GM23248 (cell line): ENCODE measurements at regions not wholly inside any gene's neighbourhood (a gene's known extent, or its start where the extent isn't known, plus 50 kb on each side); places are given as distances from the start of the nearest gene placed in this dataset.

Experiments used
- DNase-seq: peaks from one replicate; pipeline ENCODE4 v3.0.0-alpha.2; 2015
- H2AFZ ChIP-seq: fragments of 200-600 bp; sonication (generic); 2 replicates; pipeline ENCODE4 v1.6.1; 2016; ENCODE audit warnings: antibody characterized with exemption
- H3F3A ChIP-seq: fragments of 200-600 bp; sonication (generic); 2 replicates; pipeline ENCODE4 v1.6.1; 2016; ENCODE audit warnings: mild to moderate bottlenecking, antibody characterized with exemption, mixed run types; ENCODE audit not compliant: insufficient read depth
- H3K27ac ChIP-seq: fragments of 200-600 bp; sonication (generic); 2 replicates; pipeline ENCODE4 v1.5.1; 2016; ENCODE audit warnings: mild to moderate bottlenecking
- H3K27me3 ChIP-seq: fragments of 200-600 bp; sonication (generic); replicated peaks from 2 replicates; pipeline ENCODE4 v1.6.1; 2016; ENCODE audit warnings: mild to moderate bottlenecking; ENCODE audit not compliant: insufficient read depth
- H3K36me3 ChIP-seq: fragments of 200-600 bp; sonication (generic); 2 replicates; pipeline ENCODE4 v1.6.1; 2016; ENCODE audit warnings: low read depth, mild to moderate bottlenecking
- H3K4me1 ChIP-seq: fragments of 200-600 bp; sonication (generic); 2 replicates; pipeline ENCODE4 v1.6.1; 2016; ENCODE audit warnings: mild to moderate bottlenecking; ENCODE audit not compliant: insufficient read depth
- H3K4me2 ChIP-seq: fragments of 200-600 bp; sonication (generic); one replicate; pipeline ENCODE4 v1.6.1; 2016; ENCODE audit warnings: mild to moderate bottlenecking; ENCODE audit not compliant: unreplicated experiment
- H3K4me3 ChIP-seq: fragments of 200-600 bp; sonication (generic); 2 replicates; pipeline ENCODE4 v1.5.1; 2016; ENCODE audit warnings: mild to moderate bottlenecking
- H3K79me2 ChIP-seq: fragments of 200-600 bp; sonication (generic); 2 replicates; pipeline ENCODE4 v1.6.1; 2016; ENCODE audit warnings: mild to moderate bottlenecking; ENCODE audit not compliant: insufficient read depth
- H3K9ac ChIP-seq: fragments of 200-600 bp; sonication (generic); 2 replicates; pipeline ENCODE4 v1.6.1; 2016; ENCODE audit warnings: mild to moderate bottlenecking
- H3K9me2 ChIP-seq: fragments of 200-600 bp; sonication (generic); 2 replicates; pipeline ENCODE4 v1.6.1; 2016; ENCODE audit warnings: mixed run types, mild to moderate bottlenecking, moderate library complexity; ENCODE audit not compliant: insufficient read depth
- H3K9me3 ChIP-seq: fragments of 200-600 bp; sonication (generic); one replicate; pipeline ENCODE4 v1.6.1; 2017; ENCODE audit warnings: low read depth
- H4K20me1 ChIP-seq: fragments of 200-600 bp; sonication (generic); 2 replicates; pipeline ENCODE4 v1.6.0; 2016; ENCODE audit not compliant: insufficient read depth
- EZH2 ChIP-seq: fragments of 200-600 bp; sonication (generic); IDR thresholded peaks from 2 replicates; pipeline ENCODE4 v1.6.1; 2018; ENCODE audit warnings: antibody characterized with exemption, mild to moderate bottlenecking; ENCODE audit not compliant: insufficient read depth, poor library complexity, severe bottlenecking
- EZH2phosphoT487 ChIP-seq: fragments of 200-600 bp; sonication (generic); IDR thresholded peaks from 2 replicates; pipeline ENCODE4 v1.6.1; 2018; ENCODE audit warnings: antibody characterized with exemption, moderate library complexity, mild to moderate bottlenecking, low read depth; ENCODE audit not compliant: insufficient read depth
- WGBS, 2 experiments: methylation state at CpG; one replicate each; pipeline ENCODE4 v1.1.6; 2015 to 2017; ENCODE audit warnings: low lambda C conversion rate in 2 of 2, low coverage in 1 of 2; ENCODE audit errors: missing lambda C conversion rate in 2 of 2; 5-methylcytosine and 5-hydroxymethylcytosine counted together
- in situ Hi-C: fragments of 300-500 bp; cut with MboI; formaldehyde crosslinking; loops from 2 replicates; pipeline ENCODE4 v1.15.0; 2020

DNA sequence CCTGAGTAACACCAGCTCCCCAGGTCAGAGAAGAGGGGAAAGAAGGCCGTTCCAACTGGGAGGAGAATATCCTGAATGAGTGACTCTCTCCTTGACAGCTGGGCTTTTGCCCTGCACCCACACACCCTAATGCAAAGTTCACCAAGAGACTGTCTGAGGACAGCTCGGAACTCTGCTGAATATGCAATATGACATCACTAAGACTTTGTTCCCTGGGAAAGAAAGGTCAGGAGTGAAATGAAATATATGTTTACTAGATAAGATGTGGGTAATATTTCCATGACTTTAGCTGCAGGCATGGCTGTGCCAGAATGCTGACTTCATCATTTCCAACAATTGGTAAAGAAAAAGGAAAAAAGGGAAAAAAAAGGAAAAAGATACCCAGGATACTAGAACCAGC is 488.2 kb upstream of the RAB6C start:
- H3K36me3 ChIP-seq = no peaks in the 10 kb centered on the region
- in situ Hi-C loops = no loop called here
- no peak overlapping the region for H3K4me3 ChIP-seq

DNA sequence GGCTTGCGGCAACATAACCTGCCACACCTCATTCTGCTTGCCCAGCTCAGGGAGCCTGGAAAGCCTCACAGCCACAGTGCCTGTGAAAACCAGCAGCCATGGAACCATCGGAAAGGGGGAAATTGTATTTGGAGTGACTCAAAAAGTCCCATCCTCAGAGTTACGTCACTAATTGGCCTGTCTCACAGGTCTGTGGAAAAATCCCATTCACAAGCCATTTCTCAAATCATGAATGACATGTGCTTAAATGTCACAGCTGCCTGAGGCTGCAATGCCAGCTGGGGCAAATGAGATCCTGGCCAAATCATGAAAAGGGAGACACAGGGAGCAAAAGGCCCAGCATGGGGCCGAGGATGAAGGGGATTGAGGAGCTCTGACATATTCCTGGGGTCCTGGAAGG is 486.9 kb upstream of the RAB6C start:
- no peaks in the 10 kb centered on the region for H3K27me3 ChIP-seq

More for the DNA sequence above, 488.2 kb upstream of the RAB6C start:
- no peaks in the 10 kb centered on the region for H4K20me1 ChIP-seq
- H3K9ac ChIP-seq = no peak overlapping the region
- no peak overlapping the region for H2AFZ ChIP-seq
- WGBS, 2 experiments = 20 to 27% methylated on average over 2 of the region's 2 CpGs
- TF ChIP-seq EZH2phosphoT487 (no peak), EZH2 (no peak)
- no peak overlapping the region for H3K4me2 ChIP-seq
- no peaks in the 10 kb centered on the region for H3K9me2 ChIP-seq
- H3K27me3 ChIP-seq = no peaks in the 10 kb centered on the region
- no peaks in the 10 kb centered on the region for H3F3A ChIP-seq
- no peak for DNase-seq
- H3K4me1 ChIP-seq = no peaks in the 10 kb centered on the region
- H3K9me3 ChIP-seq = no peaks in the 10 kb centered on the region
- H3K27ac ChIP-seq = no peak overlapping the region
- H3K79me2 ChIP-seq = no peaks in the 10 kb centered on the region

DNA sequence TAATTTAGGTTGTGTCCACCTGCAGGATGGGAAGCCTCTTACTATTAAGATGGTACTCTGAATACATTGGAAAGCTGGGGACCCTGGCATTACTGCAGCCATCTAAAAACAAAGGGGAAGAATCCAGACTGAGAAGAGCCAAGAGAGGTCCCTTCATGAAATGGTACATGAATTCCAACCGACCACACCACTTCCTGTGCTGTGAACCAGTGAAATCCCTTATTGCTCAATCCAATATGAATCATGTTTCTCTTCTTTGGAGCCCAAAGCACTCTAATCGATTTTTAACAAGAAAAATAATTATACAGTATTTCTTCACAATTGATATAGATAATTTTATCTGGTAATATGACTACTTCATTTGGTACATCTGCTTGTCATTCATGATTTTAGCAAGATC is 479.7 kb upstream of the RAB6C start:
- in situ Hi-C loops = no loop called here
- no peaks in the 10 kb centered on the region for H3K4me1 ChIP-seq
- H3K36me3 ChIP-seq = no peaks in the 10 kb centered on the region
- no peaks in the 10 kb centered on the region for H3K27me3 ChIP-seq
- H3K4me2 ChIP-seq = no peak overlapping the region
- WGBS, 2 experiments = 3% methylated on average over 2 of the region's 2 CpGs
- no peaks in the 10 kb centered on the region for H3K79me2 ChIP-seq
- H3K9me3 ChIP-seq = no peaks in the 10 kb centered on the region
- no peak overlapping the region for H2AFZ ChIP-seq
- no peak overlapping the region for H3K9ac ChIP-seq
- TF ChIP-seq EZH2 (no peak), EZH2phosphoT487 (no peak)
- no peak overlapping the region for H3K4me3 ChIP-seq
- no peak overlapping the region for H3K27ac ChIP-seq
- DNase-seq = peak; percentile 2
- no peaks in the 10 kb centered on the region for H3F3A ChIP-seq
- H4K20me1 ChIP-seq = no peaks in the 10 kb centered on the region
- no peaks in the 10 kb centered on the region for H3K9me2 ChIP-seq

More for the DNA sequence above, 486.9 kb upstream of the RAB6C start:
- H2AFZ ChIP-seq = no peak overlapping the region
- no peaks in the 10 kb centered on the region for H3K9me2 ChIP-seq
- H3K4me3 ChIP-seq = no peak overlapping the region
- no peak for DNase-seq
- H3K9ac ChIP-seq = no peak overlapping the region
- H3F3A ChIP-seq = no peaks in the 10 kb centered on the region
- H3K9me3 ChIP-seq = no peaks in the 10 kb centered on the region
- H3K4me1 ChIP-seq = no peaks in the 10 kb centered on the region
- H3K79me2 ChIP-seq = no peaks in the 10 kb centered on the region
- H3K4me2 ChIP-seq = no peak overlapping the region
- no peak for TF ChIP-seq EZH2
- TF ChIP-seq EZH2phosphoT487 = no peak
- H3K36me3 ChIP-seq = no peaks in the 10 kb centered on the region
- in situ Hi-C loops = no loop called here
- H4K20me1 ChIP-seq = no peaks in the 10 kb centered on the region
- no peak overlapping the region for H3K27ac ChIP-seq
- 52 to 55% methylated on average over 4 of the region's 4 CpGs for WGBS, 2 experiments

DNA sequence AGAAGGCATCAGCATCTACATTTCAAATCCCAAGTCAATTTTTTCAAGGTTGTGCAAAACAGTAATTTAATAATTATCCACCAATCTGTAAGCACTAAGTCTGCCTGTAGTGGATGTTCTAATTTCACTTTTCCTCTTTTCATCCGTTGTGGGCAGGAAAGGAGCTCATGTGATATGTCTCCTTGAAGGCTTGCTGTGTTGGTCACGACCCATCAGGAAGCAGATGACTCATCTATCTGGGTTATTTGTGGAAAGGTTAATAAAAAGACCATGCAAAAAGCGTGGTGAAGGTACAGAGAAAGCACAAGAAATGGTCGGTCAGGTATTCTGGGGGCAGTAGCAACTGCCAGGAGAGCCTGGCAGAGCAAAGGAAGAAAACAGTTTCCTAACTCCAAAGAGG is 476.7 kb upstream of the RAB6C start:
- H3K27me3 ChIP-seq = no peaks in the 10 kb centered on the region
- 1 to 3% methylated on average over 4 of the region's 4 CpGs for WGBS, 2 experiments
- H3K4me3 ChIP-seq = no peak overlapping the region
- no peak for DNase-seq
- H3K9me2 ChIP-seq = no peaks in the 10 kb centered on the region
- in situ Hi-C loops = no loop called here
- no peaks in the 10 kb centered on the region for H3K79me2 ChIP-seq
- no peaks in the 10 kb centered on the region for H3K4me1 ChIP-seq
- no peak overlapping the region for H3K27ac ChIP-seq
- TF ChIP-seq EZH2 = no peak
- no peak for TF ChIP-seq EZH2phosphoT487
- H3F3A ChIP-seq = no peaks in the 10 kb centered on the region
- no peak overlapping the region for H2AFZ ChIP-seq
- H3K4me2 ChIP-seq = no peak overlapping the region
- no peaks in the 10 kb centered on the region for H3K36me3 ChIP-seq
- no peak overlapping the region for H3K9ac ChIP-seq
- no peaks in the 10 kb centered on the region for H3K9me3 ChIP-seq
- H4K20me1 ChIP-seq = no peaks in the 10 kb centered on the region

DNA sequence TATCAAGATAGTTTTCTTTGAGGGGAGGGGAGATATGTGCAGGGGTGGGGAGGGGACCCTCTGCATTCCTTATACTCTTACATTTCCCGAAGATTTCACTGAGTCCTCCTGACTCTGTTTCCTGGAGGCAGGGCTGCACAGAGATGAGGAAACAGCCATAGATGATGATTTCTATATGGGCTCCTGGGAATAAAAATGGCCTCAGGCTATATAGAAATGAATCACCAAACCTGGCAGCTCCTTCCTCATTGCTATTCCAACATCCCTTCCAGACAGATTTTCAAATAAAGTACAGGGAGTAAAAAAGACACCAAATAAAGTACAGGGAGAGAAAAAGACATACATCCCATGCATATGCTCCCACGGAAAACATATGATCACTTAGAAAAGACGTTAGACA is 474.8 kb upstream of the RAB6C start:
- no peaks in the 10 kb centered on the region for H3K9me2 ChIP-seq
- H3K4me2 ChIP-seq = no peak overlapping the region
- H3K9me3 ChIP-seq = no peaks in the 10 kb centered on the region
- DNase-seq = no peak
- H3K4me3 ChIP-seq = no peak overlapping the region
- no peaks in the 10 kb centered on the region for H3K4me1 ChIP-seq
- in situ Hi-C loops = no loop called here
- H3F3A ChIP-seq = no peaks in the 10 kb centered on the region
- no peak overlapping the region for H2AFZ ChIP-seq
- no peaks in the 10 kb centered on the region for H3K27me3 ChIP-seq
- no peaks in the 10 kb centered on the region for H3K79me2 ChIP-seq
- no peak overlapping the region for H3K9ac ChIP-seq
- no peak for TF ChIP-seq EZH2
- no peak for TF ChIP-seq EZH2phosphoT487
- no peak overlapping the region for H3K27ac ChIP-seq
- H3K36me3 ChIP-seq = no peaks in the 10 kb centered on the region
- no peaks in the 10 kb centered on the region for H4K20me1 ChIP-seq
- WGBS, 2 experiments = 18 to 26% methylated on average over 3 of the region's 3 CpGs
